ENCODE measurements at regions not wholly inside any gene's neighbourhood (a gene's known extent, or its start where the extent isn't known, plus 50 kb on each side); places are given as distances from the start of the nearest gene placed in this dataset.

DNA sequence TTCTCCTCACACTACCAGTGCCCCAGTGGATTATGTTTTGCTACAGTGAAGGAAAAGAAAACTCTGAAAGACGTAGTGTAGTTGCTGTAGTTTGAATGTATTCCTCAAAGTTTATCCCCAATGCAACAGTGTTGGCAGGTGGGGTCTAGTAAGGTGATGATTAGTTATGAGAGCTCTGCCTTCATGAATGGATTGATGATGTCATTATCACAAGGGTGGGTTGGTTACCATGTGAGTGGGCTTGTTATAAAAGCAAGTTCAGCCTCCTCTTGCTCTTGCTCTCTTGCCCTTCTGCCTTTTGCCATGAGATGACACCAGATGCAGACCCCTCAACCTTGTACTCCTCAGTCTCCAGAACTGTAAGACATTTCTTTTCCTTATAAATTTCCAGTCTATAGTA, 244.7 kb upstream of the RSPO3 start:
- TF ChIP-seq CTCF (conservative IDR thresholded peaks at IDR 0.05; ENCODE audit: low read depth, low read length): no peak
- TF ChIP-seq EZH2 (IDR thresholded peaks at IDR 0.05; ENCODE audit: low read length, unreplicated experiment): no peak
